ENCODE measurements at regions not wholly inside any gene's neighbourhood (a gene's known extent, or its start where the extent isn't known, plus 50 kb on each side); places are given as distances from the start of the nearest gene placed in this dataset.

GRCh38 chr10:3719024-3719843 lies 65.8 kb downstream of the KLF6 start:
- TF ChIP-seq CTCF (IDR thresholded peaks at IDR 0.05; ENCODE audit: low read depth, low read length, poor library complexity, severe bottlenecking) (no peak), EZH2phosphoT487 (IDR thresholded peaks at IDR 0.05; ENCODE audit: borderline replicate concordance, low read length) (no peak)
